Sigmoid colon (tissue), 4 donors: ENCODE measurements at regions not wholly inside any gene's neighbourhood (a gene's known extent, or its start where the extent isn't known, plus 50 kb on each side); places are given as distances from the start of the nearest gene placed in this dataset.

ENCODE experiments used
- EP300 ChIP-seq, 4 donors: sonication (generic); formaldehyde crosslinking; IDR thresholded peaks; one replicate each; pipeline ENCODE4 v1.6.1; 2017; ENCODE audit warnings: antibody characterized with exemption in 4 of 4
- POLR2A ChIP-seq, 2 donors: fragments of 450-650 bp; IDR thresholded peaks; one replicate each; pipeline ENCODE4 v1.6.1; 2016; ENCODE audit warnings: antibody characterized with exemption in 2 of 2, mild to moderate bottlenecking in 2 of 2, moderate library complexity in 2 of 2
- POLR2AphosphoS5 ChIP-seq, 4 donors: sonication (generic); formaldehyde crosslinking; IDR thresholded peaks; one replicate each; pipeline ENCODE4 v1.6.1; 2017; ENCODE audit warnings: antibody characterized with exemption in 4 of 4
- TF ChIP-seq, protein P1 (sequence below), 4 experiments: fragments of 450-650 bp in 3 of 4; fragments of 200-600 bp in 1 of 4; IDR thresholded peaks; one replicate each; pipeline ENCODE4 v1.5.1; 2016 to 2019; ENCODE audit warnings: antibody characterized with exemption in 4 of 4, mild to moderate bottlenecking in 3 of 4, moderate library complexity in 2 of 4

DNA sequence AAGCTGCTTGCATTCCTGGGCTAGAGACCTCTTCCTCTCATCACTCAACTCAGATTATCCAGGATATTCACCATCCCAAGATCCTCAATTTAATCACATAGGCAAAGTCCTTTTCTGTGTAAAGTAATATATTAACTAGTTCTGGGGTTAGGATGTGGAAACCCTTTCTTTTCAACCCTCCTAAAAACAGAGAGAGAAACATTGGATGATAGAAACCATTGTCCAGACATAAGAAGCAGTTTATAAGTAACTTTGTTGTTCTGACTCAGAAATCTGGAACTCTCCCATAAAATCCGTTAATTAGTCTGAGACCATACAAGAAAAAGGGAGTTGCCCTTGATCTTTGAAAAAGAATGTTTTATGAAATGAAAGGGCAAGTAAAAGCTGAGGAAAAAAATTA is 817.1 kb upstream of the CDH9 start:
- no peak for TF ChIP-seq POLR2AphosphoS5 (IDR thresholded peaks at IDR 0.05)
- no peak for TF ChIP-seq POLR2A (IDR thresholded peaks at IDR 0.05)
- TF ChIP-seq EP300 (IDR thresholded peaks at IDR 0.05): no peak
- TF ChIP-seq, protein P1, sequence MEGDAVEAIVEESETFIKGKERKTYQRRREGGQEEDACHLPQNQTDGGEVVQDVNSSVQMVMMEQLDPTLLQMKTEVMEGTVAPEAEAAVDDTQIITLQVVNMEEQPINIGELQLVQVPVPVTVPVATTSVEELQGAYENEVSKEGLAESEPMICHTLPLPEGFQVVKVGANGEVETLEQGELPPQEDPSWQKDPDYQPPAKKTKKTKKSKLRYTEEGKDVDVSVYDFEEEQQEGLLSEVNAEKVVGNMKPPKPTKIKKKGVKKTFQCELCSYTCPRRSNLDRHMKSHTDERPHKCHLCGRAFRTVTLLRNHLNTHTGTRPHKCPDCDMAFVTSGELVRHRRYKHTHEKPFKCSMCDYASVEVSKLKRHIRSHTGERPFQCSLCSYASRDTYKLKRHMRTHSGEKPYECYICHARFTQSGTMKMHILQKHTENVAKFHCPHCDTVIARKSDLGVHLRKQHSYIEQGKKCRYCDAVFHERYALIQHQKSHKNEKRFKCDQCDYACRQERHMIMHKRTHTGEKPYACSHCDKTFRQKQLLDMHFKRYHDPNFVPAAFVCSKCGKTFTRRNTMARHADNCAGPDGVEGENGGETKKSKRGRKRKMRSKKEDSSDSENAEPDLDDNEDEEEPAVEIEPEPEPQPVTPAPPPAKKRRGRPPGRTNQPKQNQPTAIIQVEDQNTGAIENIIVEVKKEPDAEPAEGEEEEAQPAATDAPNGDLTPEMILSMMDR (IDR thresholded peaks at IDR 0.05): no peak
